ENCODE measurements at regions not wholly inside any gene's neighbourhood (a gene's known extent, or its start where the extent isn't known, plus 50 kb on each side); places are given as distances from the start of the nearest gene placed in this dataset.

DNA sequence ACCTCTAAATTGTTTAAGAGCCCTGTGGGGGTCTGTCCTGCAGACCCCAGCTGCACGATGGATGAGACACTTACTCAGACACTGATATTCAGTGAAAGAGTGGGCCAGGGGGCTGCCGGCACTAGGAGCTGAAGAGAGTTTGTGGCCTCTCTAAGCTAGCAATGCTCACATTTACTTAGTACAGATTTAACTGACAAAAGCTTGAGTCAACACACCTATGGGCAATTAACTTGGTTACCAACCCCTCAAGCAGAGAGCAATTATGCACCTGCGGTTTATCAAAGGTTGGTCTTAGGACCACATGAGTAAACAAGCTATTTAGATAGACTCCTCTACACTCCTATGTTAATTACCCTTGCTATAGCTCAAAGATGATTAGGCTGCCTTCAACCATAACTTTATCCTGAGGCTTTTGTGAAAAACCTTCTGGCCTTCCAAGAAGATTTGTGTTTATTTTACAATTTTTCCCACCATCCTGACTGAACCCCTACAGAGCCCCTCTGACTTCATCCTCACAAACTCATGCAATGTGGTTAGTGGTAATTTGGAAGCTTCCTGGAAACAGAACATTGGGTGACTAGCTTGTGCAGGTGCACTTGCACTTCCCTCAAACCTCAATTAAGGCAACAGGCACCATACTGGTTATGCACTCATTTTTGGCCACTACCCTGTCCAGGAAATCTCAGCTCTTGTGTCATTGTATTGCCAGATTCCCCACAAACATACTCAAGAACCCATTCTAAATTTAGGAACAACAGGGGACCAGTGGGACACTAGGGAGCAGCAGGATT lies 234.4 kb upstream of the ITM2A start:
- Histone ChIP-seq H3K27ac (ENCODE audit: insufficient read depth, low read depth, low read length) (no peak overlapping the region), H2AFZ (ENCODE audit: low read depth, low read length) (no peak overlapping the region), H3K27me3 (ENCODE audit: control insufficient read depth in 2 of 2, insufficient read depth in 2 of 2, low read length in 2 of 2) (no peaks in the 10 kb centered on the region), H3K79me2 (ENCODE audit: control insufficient read depth, insufficient read depth, low read length) (no peaks in the 10 kb centered on the region), H3K4me2 (ENCODE audit: insufficient read depth, low read length) (no peak overlapping the region), H3K36me3 (ENCODE audit: control insufficient read depth in 2 of 2, extremely low read depth in 1 of 2, insufficient read depth in 2 of 2, low read length in 2 of 2) (no peaks in the 10 kb centered on the region), H3K9ac (replicated peaks; ENCODE audit: extremely low read depth, insufficient read depth, low read length) (no peak overlapping the region), H3K4me3 (replicated peaks in 1 of 3; ENCODE audit: insufficient read depth in 1 of 3, low read depth in 1 of 3, low read length in 3 of 3) (no peak overlapping the region), H3K4me1 (ENCODE audit: control insufficient read depth, extremely low read depth, insufficient read depth, low read length) (no peaks in the 10 kb centered on the region), H3K9me1 (replicated peaks; ENCODE audit: control insufficient read depth, extremely low read depth, insufficient read depth, low read length) (no peaks in the 10 kb centered on the region), H3K9me3 (replicated peaks; ENCODE audit: control insufficient read depth, insufficient read depth, low read length) (no peaks in the 10 kb centered on the region), H4K20me1 (replicated peaks; ENCODE audit: control insufficient read depth, extremely low read depth, insufficient read depth, low read length) (no peaks in the 10 kb centered on the region)
- FAIRE-seq, result no peak
- ChIA-PET POLR2A (no interaction called here), CTCF (no interaction called here)
- intact Hi-C loops (cut with micrococcal nuclease), result no loop called here
- dilution Hi-C loops (cut with MboI; ENCODE audit: extremely low pct_ligation_motif_present, low sequenced_read_pairs), result no loop called here
- DNase-seq (ENCODE audit: low read depth, low spot score), result no peak
- TF ChIP-seq POLR2A (IDR thresholded peaks at IDR 0.05; ENCODE audit: low read depth, low read length), result no peak
- TF ChIP-seq, protein P1, sequence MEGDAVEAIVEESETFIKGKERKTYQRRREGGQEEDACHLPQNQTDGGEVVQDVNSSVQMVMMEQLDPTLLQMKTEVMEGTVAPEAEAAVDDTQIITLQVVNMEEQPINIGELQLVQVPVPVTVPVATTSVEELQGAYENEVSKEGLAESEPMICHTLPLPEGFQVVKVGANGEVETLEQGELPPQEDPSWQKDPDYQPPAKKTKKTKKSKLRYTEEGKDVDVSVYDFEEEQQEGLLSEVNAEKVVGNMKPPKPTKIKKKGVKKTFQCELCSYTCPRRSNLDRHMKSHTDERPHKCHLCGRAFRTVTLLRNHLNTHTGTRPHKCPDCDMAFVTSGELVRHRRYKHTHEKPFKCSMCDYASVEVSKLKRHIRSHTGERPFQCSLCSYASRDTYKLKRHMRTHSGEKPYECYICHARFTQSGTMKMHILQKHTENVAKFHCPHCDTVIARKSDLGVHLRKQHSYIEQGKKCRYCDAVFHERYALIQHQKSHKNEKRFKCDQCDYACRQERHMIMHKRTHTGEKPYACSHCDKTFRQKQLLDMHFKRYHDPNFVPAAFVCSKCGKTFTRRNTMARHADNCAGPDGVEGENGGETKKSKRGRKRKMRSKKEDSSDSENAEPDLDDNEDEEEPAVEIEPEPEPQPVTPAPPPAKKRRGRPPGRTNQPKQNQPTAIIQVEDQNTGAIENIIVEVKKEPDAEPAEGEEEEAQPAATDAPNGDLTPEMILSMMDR (IDR thresholded peaks at IDR 0.05; ENCODE audit: extremely low read depth in 1 of 2, insufficient read depth in 1 of 2, low read depth in 1 of 2, low read length in 2 of 2), result no peak
- TF ChIP-seq EZH2 (IDR thresholded peaks at IDR 0.05; ENCODE audit: borderline replicate concordance, low read depth, low read length, severe bottlenecking), result no peak
- no peak for TF ChIP-seq GATA2 (IDR thresholded peaks at IDR 0.05; ENCODE audit: insufficient read depth, insufficient read length, low read depth, low read length)
- no peak for TF ChIP-seq MAX (IDR thresholded peaks at IDR 0.05; ENCODE audit: insufficient read depth, insufficient read length)
- TF ChIP-seq MYC (IDR thresholded peaks at IDR 0.05; ENCODE audit: low read depth, low read length), result no peak
- TF ChIP-seq FOS (IDR thresholded peaks at IDR 0.05; ENCODE audit: borderline replicate concordance, insufficient read depth, low read length), result no peak
- no peak for TF ChIP-seq POLR2AphosphoS5 (IDR thresholded peaks at IDR 0.05; ENCODE audit: insufficient read depth, low read depth, low read length)
- no peak for TF ChIP-seq JUN (IDR thresholded peaks at IDR 0.05; ENCODE audit: borderline replicate concordance, insufficient read depth, insufficient read length, low read depth)
- no TSS peak for BruUV-seq (replicated peaks)
